ENCODE measurements at regions not wholly inside any gene's neighbourhood (a gene's known extent, or its start where the extent isn't known, plus 50 kb on each side); places are given as distances from the start of the nearest gene placed in this dataset.

DNA sequence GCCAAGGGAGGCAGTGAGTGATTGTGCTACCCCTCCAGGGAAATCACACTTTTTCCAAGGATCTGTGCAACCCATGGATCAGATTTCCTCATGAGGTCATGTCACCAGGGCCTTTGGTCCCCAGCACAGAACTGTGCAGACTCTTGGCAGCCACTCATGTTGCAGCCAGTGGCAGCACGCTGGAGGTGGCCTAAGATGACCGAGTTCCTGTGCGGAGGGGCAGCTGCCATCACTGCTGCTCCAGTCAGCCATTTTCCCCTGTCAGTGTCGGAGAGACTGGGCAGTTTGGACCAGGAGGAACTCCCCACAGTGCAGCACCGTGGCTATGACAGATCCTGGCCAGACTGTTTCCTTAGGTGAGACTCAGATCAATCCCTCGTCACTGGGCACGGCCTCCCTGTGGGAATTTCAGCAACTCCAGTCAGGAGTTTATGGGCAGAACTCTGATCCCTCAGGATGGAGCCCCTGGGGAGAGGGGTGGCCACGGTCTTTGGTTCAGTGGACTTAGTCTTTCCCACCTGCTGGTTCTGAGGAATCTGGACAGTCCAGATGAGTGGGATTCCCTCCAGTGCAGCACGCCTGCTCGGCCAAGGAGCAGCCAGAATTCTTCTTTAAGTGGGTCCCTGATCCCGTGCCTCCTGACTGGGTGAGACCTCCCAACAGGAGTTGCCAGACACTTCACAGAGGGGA lies 194.6 kb upstream of the CARD18 start (continued):
- TF ChIP-seq SMARCA5 (IDR thresholded peaks at IDR 0.05): no peak
- TF ChIP-seq CHD2 (IDR thresholded peaks at IDR 0.05; ENCODE audit: borderline replicate concordance, low read depth, low read length): no peak
- no peak for TF ChIP-seq YY1 (IDR thresholded peaks at IDR 0.05; ENCODE audit: low read depth, low read length)
- TF ChIP-seq NRF1 (conservative IDR thresholded peaks at IDR 0.05; ENCODE audit: low read depth, low read length): no peak

DNA sequence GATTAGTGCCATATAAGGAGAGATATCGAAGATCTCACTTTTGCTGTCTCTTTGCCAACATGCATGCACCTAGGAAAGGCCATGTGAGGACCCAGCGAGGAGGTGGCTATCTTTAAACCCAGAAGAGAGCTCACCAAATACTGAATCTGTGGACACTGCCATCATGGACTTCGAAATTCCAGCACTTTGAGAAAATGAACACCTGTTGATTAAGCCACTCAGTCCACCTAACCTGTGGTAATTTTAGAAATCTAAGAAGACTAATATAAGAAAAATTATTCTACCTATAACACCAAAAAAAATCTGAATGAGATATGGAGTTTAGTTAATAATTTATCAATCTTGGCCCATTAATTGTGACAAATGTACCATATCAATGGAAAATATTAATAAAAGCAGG lies 193.6 kb upstream of the CARD18 start:
- ChIA-PET POLR2A (no interaction called here), RAD21 (ENCODE audit: unreplicated experiment) (no interaction called here), SMC1A (ENCODE audit: uncharacterized antibody, unreplicated experiment) (no interaction called here), CTCF (no interaction called here)
- ATAC-seq (no peak), DNase-seq (ENCODE audit: low read depth, low spot score) (no peak), FAIRE-seq (no peak)
- no peak overlapping the region for H2AFZ ChIP-seq (ENCODE audit: control insufficient read depth, low read depth, low read length)
- H3K4me1 ChIP-seq (ENCODE audit: control insufficient read depth, insufficient read depth, low read length): no peaks in the 10 kb centered on the region
- no peaks in the 10 kb centered on the region for H3K27me3 ChIP-seq (replicated peaks in 1 of 2; ENCODE audit: control insufficient read depth in 2 of 2, insufficient read depth in 2 of 2, low read length in 1 of 2)
- no TSS peak for BruUV-seq (replicated peaks)
- WGBS (ENCODE audit: insufficient coverage, insufficient replicate concordance, low lambda C conversion rate, missing lambda C conversion rate): 0% methylated on average over 3 of the region's 3 CpGs
- H3K4me3 ChIP-seq: no peak overlapping the region
- H3K9me3 ChIP-seq (replicated peaks; ENCODE audit: control insufficient read depth, insufficient read depth, low read length): no peaks in the 10 kb centered on the region
- no peak overlapping the region for H3K27ac ChIP-seq (ENCODE audit: control insufficient read depth, insufficient read depth)
- no peaks in the 10 kb centered on the region for H4K20me1 ChIP-seq (ENCODE audit: control insufficient read depth, insufficient read depth)
- TF ChIP-seq HCFC1 (IDR thresholded peaks at IDR 0.05; ENCODE audit: low read length): no peak
- TF ChIP-seq, protein P1, sequence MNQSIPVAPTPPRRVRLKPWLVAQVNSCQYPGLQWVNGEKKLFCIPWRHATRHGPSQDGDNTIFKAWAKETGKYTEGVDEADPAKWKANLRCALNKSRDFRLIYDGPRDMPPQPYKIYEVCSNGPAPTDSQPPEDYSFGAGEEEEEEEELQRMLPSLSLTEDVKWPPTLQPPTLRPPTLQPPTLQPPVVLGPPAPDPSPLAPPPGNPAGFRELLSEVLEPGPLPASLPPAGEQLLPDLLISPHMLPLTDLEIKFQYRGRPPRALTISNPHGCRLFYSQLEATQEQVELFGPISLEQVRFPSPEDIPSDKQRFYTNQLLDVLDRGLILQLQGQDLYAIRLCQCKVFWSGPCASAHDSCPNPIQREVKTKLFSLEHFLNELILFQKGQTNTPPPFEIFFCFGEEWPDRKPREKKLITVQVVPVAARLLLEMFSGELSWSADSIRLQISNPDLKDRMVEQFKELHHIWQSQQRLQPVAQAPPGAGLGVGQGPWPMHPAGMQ (IDR thresholded peaks at IDR 0.05; ENCODE audit: borderline replicate concordance): no peak
- TF ChIP-seq, protein P2, sequence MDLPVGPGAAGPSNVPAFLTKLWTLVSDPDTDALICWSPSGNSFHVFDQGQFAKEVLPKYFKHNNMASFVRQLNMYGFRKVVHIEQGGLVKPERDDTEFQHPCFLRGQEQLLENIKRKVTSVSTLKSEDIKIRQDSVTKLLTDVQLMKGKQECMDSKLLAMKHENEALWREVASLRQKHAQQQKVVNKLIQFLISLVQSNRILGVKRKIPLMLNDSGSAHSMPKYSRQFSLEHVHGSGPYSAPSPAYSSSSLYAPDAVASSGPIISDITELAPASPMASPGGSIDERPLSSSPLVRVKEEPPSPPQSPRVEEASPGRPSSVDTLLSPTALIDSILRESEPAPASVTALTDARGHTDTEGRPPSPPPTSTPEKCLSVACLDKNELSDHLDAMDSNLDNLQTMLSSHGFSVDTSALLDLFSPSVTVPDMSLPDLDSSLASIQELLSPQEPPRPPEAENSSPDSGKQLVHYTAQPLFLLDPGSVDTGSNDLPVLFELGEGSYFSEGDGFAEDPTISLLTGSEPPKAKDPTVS (IDR thresholded peaks at IDR 0.05; ENCODE audit: low read depth, low read length): no peak
- TF ChIP-seq, protein P3, sequence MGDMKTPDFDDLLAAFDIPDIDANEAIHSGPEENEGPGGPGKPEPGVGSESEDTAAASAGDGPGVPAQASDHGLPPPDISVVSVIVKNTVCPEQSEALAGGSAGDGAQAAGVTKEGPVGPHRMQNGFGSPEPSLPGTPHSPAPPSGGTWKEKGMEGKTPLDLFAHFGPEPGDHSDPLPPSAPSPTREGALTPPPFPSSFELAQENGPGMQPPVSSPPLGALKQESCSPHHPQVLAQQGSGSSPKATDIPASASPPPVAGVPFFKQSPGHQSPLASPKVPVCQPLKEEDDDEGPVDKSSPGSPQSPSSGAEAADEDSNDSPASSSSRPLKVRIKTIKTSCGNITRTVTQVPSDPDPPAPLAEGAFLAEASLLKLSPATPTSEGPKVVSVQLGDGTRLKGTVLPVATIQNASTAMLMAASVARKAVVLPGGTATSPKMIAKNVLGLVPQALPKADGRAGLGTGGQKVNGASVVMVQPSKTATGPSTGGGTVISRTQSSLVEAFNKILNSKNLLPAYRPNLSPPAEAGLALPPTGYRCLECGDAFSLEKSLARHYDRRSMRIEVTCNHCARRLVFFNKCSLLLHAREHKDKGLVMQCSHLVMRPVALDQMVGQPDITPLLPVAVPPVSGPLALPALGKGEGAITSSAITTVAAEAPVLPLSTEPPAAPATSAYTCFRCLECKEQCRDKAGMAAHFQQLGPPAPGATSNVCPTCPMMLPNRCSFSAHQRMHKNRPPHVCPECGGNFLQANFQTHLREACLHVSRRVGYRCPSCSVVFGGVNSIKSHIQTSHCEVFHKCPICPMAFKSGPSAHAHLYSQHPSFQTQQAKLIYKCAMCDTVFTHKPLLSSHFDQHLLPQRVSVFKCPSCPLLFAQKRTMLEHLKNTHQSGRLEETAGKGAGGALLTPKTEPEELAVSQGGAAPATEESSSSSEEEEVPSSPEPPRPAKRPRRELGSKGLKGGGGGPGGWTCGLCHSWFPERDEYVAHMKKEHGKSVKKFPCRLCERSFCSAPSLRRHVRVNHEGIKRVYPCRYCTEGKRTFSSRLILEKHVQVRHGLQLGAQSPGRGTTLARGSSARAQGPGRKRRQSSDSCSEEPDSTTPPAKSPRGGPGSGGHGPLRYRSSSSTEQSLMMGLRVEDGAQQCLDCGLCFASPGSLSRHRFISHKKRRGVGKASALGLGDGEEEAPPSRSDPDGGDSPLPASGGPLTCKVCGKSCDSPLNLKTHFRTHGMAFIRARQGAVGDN (IDR thresholded peaks at IDR 0.05): no peak
- no peak for TF ChIP-seq ZNF207 (IDR thresholded peaks at IDR 0.05; ENCODE audit: borderline replicate concordance)
- no peak for TF ChIP-seq SUZ12 (IDR thresholded peaks at IDR 0.05; ENCODE audit: unreplicated experiment)
- no peaks in the 10 kb centered on the region for H3K36me3 ChIP-seq (ENCODE audit: control insufficient read depth in 2 of 2, insufficient read depth in 2 of 2, low read length in 1 of 2)
- H3K4me2 ChIP-seq (ENCODE audit: control insufficient read depth, insufficient read depth): no peak overlapping the region
- in situ Hi-C loops (cut with MboI): no loop called here
- no peaks in the 10 kb centered on the region for H3K79me2 ChIP-seq (ENCODE audit: control insufficient read depth, insufficient read depth, low read length)
- H3K9ac ChIP-seq (ENCODE audit: control insufficient read depth, insufficient read depth, low read length): no peak overlapping the region
- intact Hi-C loops (cut with micrococcal nuclease; ENCODE audit: unreplicated experiment): no loop called here

All from GM12878 (cell line).